H9 (cell line): ENCODE measurements at regions not wholly inside any gene's neighbourhood (a gene's known extent, or its start where the extent isn't known, plus 50 kb on each side); places are given as distances from the start of the nearest gene placed in this dataset.
A peak's percentile ranks its signal among the peaks of the same experiment; 100 is the strongest.

Source experiments
- DNase-seq: peaks from one replicate; pipeline ENCODE4 v3.0.0-alpha.2; 2017
- H2AFZ ChIP-seq: one replicate; pipeline ENCODE4 v1.6.1; 2013; ENCODE audit warnings: mild to moderate bottlenecking, low read length, control low read depth, moderate library complexity
- H2AK5ac ChIP-seq: 2 replicates; pipeline ENCODE4 v1.6.1; 2013; ENCODE audit warnings: low read length, control low read depth, mixed read lengths; ENCODE audit not compliant: insufficient read length
- H2BK120ac ChIP-seq: one replicate; pipeline ENCODE4 v1.6.1; 2013; ENCODE audit warnings: low read depth, mild to moderate bottlenecking, low read length, control low read depth, inconsistent platforms; ENCODE audit not compliant: poor library complexity, severe bottlenecking
- H2BK12ac ChIP-seq: 2 replicates; pipeline ENCODE4 v1.6.1; 2013; ENCODE audit warnings: low read length, control low read depth, mixed read lengths, low read depth; ENCODE audit not compliant: insufficient read length
- H2BK15ac ChIP-seq: 2 replicates; pipeline ENCODE4 v1.6.1; 2013; ENCODE audit warnings: low read depth, low read length, control low read depth
- H2BK20ac ChIP-seq: one replicate; pipeline ENCODE4 v1.6.1; 2013; ENCODE audit warnings: low read depth, mild to moderate bottlenecking, low read length, control low read depth, inconsistent platforms; ENCODE audit not compliant: poor library complexity, severe bottlenecking
- H2BK5ac ChIP-seq: 2 replicates; pipeline ENCODE4 v1.6.1; 2013; ENCODE audit warnings: low read length, control low read depth, mixed read lengths; ENCODE audit not compliant: insufficient read length
- H3K14ac ChIP-seq: 2 replicates; pipeline ENCODE4 v1.6.1; 2013; ENCODE audit warnings: low read length, control low read depth; ENCODE audit not compliant: insufficient read depth
- H3K18ac ChIP-seq: 2 replicates; pipeline ENCODE4 v1.6.1; 2013; ENCODE audit warnings: low read depth, mild to moderate bottlenecking, mixed read lengths, low read length, control low read depth; ENCODE audit not compliant: insufficient read length
- H3K23ac ChIP-seq: 2 replicates; pipeline ENCODE4 v1.6.1; 2013; ENCODE audit warnings: low read length, control low read depth, mixed read lengths, low read depth; ENCODE audit not compliant: insufficient read length
- H3K23me2 ChIP-seq: 2 replicates; pipeline ENCODE4 v1.6.1; 2013; ENCODE audit warnings: low read depth, mild to moderate bottlenecking, mixed read lengths, low read length, control low read depth; ENCODE audit not compliant: insufficient read length, poor library complexity, severe bottlenecking
- H3K27ac ChIP-seq: 2 replicates; pipeline ENCODE4 v1.5.1; 2013; ENCODE audit warnings: low read length, control low read depth, mixed read lengths, low read depth; ENCODE audit not compliant: insufficient read length
- H3K27me3 ChIP-seq: 2 replicates; pipeline ENCODE4 v1.6.1; 2013; ENCODE audit warnings: low read length, control low read depth, inconsistent platforms; ENCODE audit not compliant: insufficient read depth
- H3K4ac ChIP-seq: 2 replicates; pipeline ENCODE4 v1.6.1; 2013; ENCODE audit warnings: low read depth, mild to moderate bottlenecking, control low read depth, inconsistent platforms, low read length, moderate library complexity
- H3K4me1 ChIP-seq: 2 replicates; pipeline ENCODE4 v1.6.1; 2013; ENCODE audit warnings: low read length, control low read depth, inconsistent platforms; ENCODE audit not compliant: insufficient read depth
- H3K4me2 ChIP-seq: 2 replicates; pipeline ENCODE4 v1.6.1; 2013; ENCODE audit warnings: low read length, control low read depth, mixed read lengths; ENCODE audit not compliant: insufficient read length, insufficient read depth
- H3K56ac ChIP-seq: 2 replicates; pipeline ENCODE4 v1.6.1; 2013; ENCODE audit warnings: low read depth, mild to moderate bottlenecking, mixed read lengths, low read length, control low read depth; ENCODE audit not compliant: insufficient read length
- H3K79me1 ChIP-seq: 2 replicates; pipeline ENCODE4 v1.6.1; 2013; ENCODE audit warnings: low read depth, mild to moderate bottlenecking, moderate library complexity, low read length, control low read depth, inconsistent platforms; ENCODE audit not compliant: insufficient read depth, poor library complexity, severe bottlenecking
- H3K79me2 ChIP-seq: 2 replicates; pipeline ENCODE4 v1.6.1; 2013; ENCODE audit warnings: low read length, control low read depth, inconsistent platforms; ENCODE audit not compliant: insufficient read depth
- H3K9ac ChIP-seq: 2 replicates; pipeline ENCODE4 v1.6.1; 2013; ENCODE audit warnings: low read length, control low read depth, mixed read lengths; ENCODE audit not compliant: insufficient read length; ENCODE audit errors: extremely low read depth
- H3K9me3 ChIP-seq: one replicate; pipeline ENCODE4 v1.6.1; 2013; ENCODE audit warnings: low read depth, low read length, inconsistent platforms; ENCODE audit not compliant: control insufficient read depth
- H3T11ph ChIP-seq: one replicate; pipeline ENCODE4 v1.6.1; 2013; ENCODE audit warnings: mild to moderate bottlenecking, low read length, control low read depth, inconsistent platforms
- H4K20me1 ChIP-seq: one replicate; pipeline ENCODE4 v1.6.1; 2013; ENCODE audit not compliant: control insufficient read depth, insufficient read length, insufficient read depth
- H4K5ac ChIP-seq: 2 replicates; pipeline ENCODE4 v1.6.1; 2013; ENCODE audit warnings: low read depth, mild to moderate bottlenecking, mixed read lengths, low read length, control low read depth; ENCODE audit not compliant: insufficient read length
- H4K8ac ChIP-seq: replicated peaks from 2 replicates; pipeline ENCODE4 v1.6.1; 2013; ENCODE audit warnings: low read length, control low read depth, mixed read lengths, low read depth; ENCODE audit not compliant: insufficient read length
- H4K91ac ChIP-seq: 2 replicates; pipeline ENCODE4 v1.6.1; 2013; ENCODE audit warnings: low read depth, mild to moderate bottlenecking, moderate library complexity, mixed read lengths, low read length, control low read depth; ENCODE audit not compliant: insufficient read length
- H3K27ac Mint-ChIP-seq, 3 experiments: 2 replicates in 2 of 3; 3 replicates in 1 of 3; pipeline ENCODE4 v1.8.0; 2020 to 2021; ENCODE audit warnings: mixed read lengths in 3 of 3, mild to moderate bottlenecking in 1 of 3, moderate library complexity in 1 of 3
- H3K27me3 Mint-ChIP-seq: 2 replicates; pipeline ENCODE4 v1.8.0; 2021; ENCODE audit warnings: low read depth, mild to moderate bottlenecking, moderate library complexity, mixed read lengths
- H3K36me3 Mint-ChIP-seq, 3 experiments: 2 replicates in 2 of 3; 3 replicates in 1 of 3; pipeline ENCODE4 v1.8.0; 2020 to 2021; ENCODE audit warnings: low read depth in 3 of 3, mixed read lengths in 3 of 3; ENCODE audit not compliant: insufficient read depth in 1 of 3
- H3K4me1 Mint-ChIP-seq, 2 experiments: 2 replicates each; pipeline ENCODE4 v1.8.0; 2020; ENCODE audit warnings: mixed read lengths in 2 of 2
- H3K4me3 Mint-ChIP-seq, 2 experiments: 2 replicates in 1 of 2; 3 replicates in 1 of 2; pipeline ENCODE4 v1.8.0; 2020 to 2021; ENCODE audit warnings: mild to moderate bottlenecking in 2 of 2, mixed read lengths in 2 of 2, moderate library complexity in 1 of 2
- H3K9me3 Mint-ChIP-seq, 2 experiments: 2 replicates in 1 of 2; 3 replicates in 1 of 2; pipeline ENCODE4 v1.8.0; 2020; ENCODE audit warnings: mild to moderate bottlenecking in 2 of 2, mixed read lengths in 2 of 2, moderate library complexity in 1 of 2
- CTCF ChIP-seq: fragments of 200-600 bp; sonication (generic); conservative IDR thresholded peaks from 3 replicates; pipeline ENCODE4 v1.8.0; 2021; ENCODE audit warnings: antibody characterized with exemption, mild to moderate bottlenecking
- whole genome bisulfite sequencing: extraction: QIAGEN DNeasy Blood & Tissue Kit; methylation state at CpG from one replicate; pipeline ENCODE4 v1.1.7; 2013; ENCODE audit warnings: missing lambda C conversion rate, low lambda C conversion rate, mixed read lengths; ENCODE audit not compliant: insufficient read length; ENCODE audit errors: extremely low coverage; 5-methylcytosine and 5-hydroxymethylcytosine counted together

DNA sequence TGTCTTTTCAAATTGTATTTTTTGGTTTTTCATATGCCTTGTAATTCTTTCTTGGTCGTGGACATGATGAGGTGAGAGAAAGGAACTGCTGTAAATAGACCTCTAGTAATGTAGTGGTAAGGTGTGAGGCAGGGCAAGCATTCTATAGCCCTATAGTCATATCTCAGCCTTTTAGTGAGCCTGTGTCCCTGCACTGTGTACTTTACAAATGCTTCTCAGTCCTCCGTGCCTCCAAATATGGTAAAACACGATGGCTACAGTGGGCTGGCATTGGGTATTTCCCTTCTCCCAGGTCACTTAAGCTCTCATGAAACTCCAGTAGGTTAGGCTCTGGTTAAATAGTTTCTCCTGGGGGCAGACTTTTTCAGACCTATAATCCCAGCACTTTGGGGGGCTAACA lies 57.9 kb upstream of the PLS3 start:
- no peak for DNase-seq
- H3K27ac ChIP-seq = no peak overlapping the region
- H4K5ac ChIP-seq = no peak overlapping the region
- no peaks in the 10 kb centered on the region for H3K79me2 ChIP-seq
- H3K4ac ChIP-seq = no peak overlapping the region
- H4K20me1 ChIP-seq = no peaks in the 10 kb centered on the region
- WGBS = no CpG with 5 or more reads among the region's 3 CpGs
- H2AFZ ChIP-seq = no peak overlapping the region
- H3K18ac ChIP-seq = no peak overlapping the region
- no peak overlapping the region for H3K23ac ChIP-seq
- no peak overlapping the region for H2BK15ac ChIP-seq
- Mint-ChIP-seq H3K36me3 (peaks cover 0 to 3% (median 0%) of the 10 kb centered on the region in 3 experiments; a peak in 2 of 7 replicates), H3K9me3 (no peaks in the 10 kb centered on the region; a peak in 1 of 5 replicates), H3K4me3 (no peak overlapping the region), H3K27me3 (no peaks in the 10 kb centered on the region; the same call in 1 of the 2 replicates), H3K27ac (no peak overlapping the region), H3K4me1 (peaks cover 30 to 39% of the 10 kb centered on the region in 2 experiments)
- no peaks in the 10 kb centered on the region for H3K23me2 ChIP-seq
- no peak overlapping the region for H4K91ac ChIP-seq
- H2BK12ac ChIP-seq = no peak overlapping the region
- H2BK5ac ChIP-seq = no peak overlapping the region
- no peak overlapping the region for H3K9ac ChIP-seq
- H3K9me3 ChIP-seq = no peaks in the 10 kb centered on the region
- H2AK5ac ChIP-seq = no peak overlapping the region
- no peak for TF ChIP-seq CTCF
- H3K4me2 ChIP-seq = no peak overlapping the region
- peak overlapping the region; percentile 75 for H2BK20ac ChIP-seq
- H2BK120ac ChIP-seq = no peak overlapping the region
- no peak overlapping the region for H3T11ph ChIP-seq
- peaks cover 3% of the 10 kb centered on the region; the same call in 1 of the 2 replicates for H3K4me1 ChIP-seq
- no peaks in the 10 kb centered on the region for H3K79me1 ChIP-seq
- H3K14ac ChIP-seq = no peak overlapping the region
- no peaks in the 10 kb centered on the region for H3K27me3 ChIP-seq
- no peak overlapping the region for H3K56ac ChIP-seq
- H4K8ac ChIP-seq = no peak overlapping the region
